GM06990 (cell line): ENCODE measurements at regions not wholly inside any gene's neighbourhood (a gene's known extent, or its start where the extent isn't known, plus 50 kb on each side); places are given as distances from the start of the nearest gene placed in this dataset.

Experiments
- DNase-seq: peaks from one replicate; pipeline ENCODE4 v3.0.0-alpha.2; 2011; ENCODE audit not compliant: insufficient read length; ENCODE audit errors: extremely low read depth
- H3K27me3 ChIP-seq: replicated peaks from 2 replicates; pipeline ENCODE4 v1.6.0; 2011; ENCODE audit warnings: low read length; ENCODE audit not compliant: control insufficient read depth, insufficient read depth
- H3K36me3 ChIP-seq: 2 replicates; pipeline ENCODE4 v1.5.1; 2011; ENCODE audit warnings: low read length; ENCODE audit not compliant: control insufficient read depth, insufficient read depth
- H3K4me3 ChIP-seq: replicated peaks from 2 replicates; pipeline ENCODE4 v1.5.1; 2011; ENCODE audit warnings: low read depth, mild to moderate bottlenecking, control low read depth, low read length
- TF ChIP-seq, protein P1 (sequence below): IDR thresholded peaks from 2 replicates; pipeline ENCODE4 v1.5.1; 2011; ENCODE audit warnings: low read length, control low read depth, mild to moderate bottlenecking, inconsistent platforms; ENCODE audit not compliant: insufficient read depth, poor library complexity, severe bottlenecking

DNA sequence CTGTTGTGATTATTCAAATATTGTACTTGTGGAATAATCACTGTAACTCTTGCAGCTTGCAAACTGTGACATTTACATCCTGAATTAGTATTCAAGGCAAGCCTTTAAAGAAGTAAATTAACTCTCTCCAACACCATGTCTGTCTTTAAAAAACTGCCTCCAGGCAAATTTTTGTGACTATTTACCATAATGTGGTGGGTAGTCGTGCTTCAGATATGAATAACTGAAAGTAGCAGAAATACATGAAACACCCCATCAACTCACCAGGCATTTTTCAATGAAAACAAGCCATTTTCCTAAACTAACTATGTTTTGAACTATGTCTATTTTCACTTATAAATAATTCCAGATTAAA is 217.4 kb upstream of the PSMD7 start:
- TF ChIP-seq, protein P1, sequence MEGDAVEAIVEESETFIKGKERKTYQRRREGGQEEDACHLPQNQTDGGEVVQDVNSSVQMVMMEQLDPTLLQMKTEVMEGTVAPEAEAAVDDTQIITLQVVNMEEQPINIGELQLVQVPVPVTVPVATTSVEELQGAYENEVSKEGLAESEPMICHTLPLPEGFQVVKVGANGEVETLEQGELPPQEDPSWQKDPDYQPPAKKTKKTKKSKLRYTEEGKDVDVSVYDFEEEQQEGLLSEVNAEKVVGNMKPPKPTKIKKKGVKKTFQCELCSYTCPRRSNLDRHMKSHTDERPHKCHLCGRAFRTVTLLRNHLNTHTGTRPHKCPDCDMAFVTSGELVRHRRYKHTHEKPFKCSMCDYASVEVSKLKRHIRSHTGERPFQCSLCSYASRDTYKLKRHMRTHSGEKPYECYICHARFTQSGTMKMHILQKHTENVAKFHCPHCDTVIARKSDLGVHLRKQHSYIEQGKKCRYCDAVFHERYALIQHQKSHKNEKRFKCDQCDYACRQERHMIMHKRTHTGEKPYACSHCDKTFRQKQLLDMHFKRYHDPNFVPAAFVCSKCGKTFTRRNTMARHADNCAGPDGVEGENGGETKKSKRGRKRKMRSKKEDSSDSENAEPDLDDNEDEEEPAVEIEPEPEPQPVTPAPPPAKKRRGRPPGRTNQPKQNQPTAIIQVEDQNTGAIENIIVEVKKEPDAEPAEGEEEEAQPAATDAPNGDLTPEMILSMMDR, result no peak
- DNase-seq, result no peak
- H3K4me3 ChIP-seq, result no peak overlapping the region
- H3K36me3 ChIP-seq, result no peaks in the 10 kb centered on the region
- no peaks in the 10 kb centered on the region for H3K27me3 ChIP-seq

DNA sequence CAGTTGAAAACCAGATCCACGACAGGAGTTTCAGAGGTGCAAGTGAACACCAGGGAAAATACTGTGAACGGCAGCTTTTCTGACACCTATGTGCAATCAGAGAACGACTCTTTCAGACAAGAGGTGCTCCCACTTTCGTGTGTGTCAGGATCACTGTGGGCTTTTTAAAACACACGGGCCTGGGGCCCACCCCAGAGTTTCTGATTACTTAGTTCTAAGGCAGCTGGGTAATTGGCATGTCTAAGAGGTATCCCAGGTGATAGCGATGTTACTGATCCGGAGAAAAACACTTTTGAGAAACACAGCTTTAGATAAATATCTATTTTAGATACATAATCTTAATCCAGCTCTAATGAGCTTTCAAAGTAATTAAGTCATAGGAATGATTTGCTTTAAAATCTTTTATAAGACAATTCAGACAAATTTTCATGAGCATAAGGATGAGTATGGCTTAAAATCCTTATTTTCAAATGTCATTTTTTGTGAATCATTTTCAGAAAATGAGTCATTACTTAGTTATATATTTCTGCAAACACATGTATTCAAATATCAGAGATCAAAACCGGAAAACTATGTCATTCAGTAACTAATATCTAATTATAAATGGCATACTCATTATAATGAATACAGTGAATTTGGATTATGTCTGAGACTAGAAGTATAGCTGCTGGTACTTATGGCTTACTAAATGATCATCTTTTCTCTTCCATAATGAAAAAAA is 217.9 kb upstream of the PSMD7 start:
- Histone ChIP-seq H3K27me3 (no peaks in the 10 kb centered on the region), H3K36me3 (no peaks in the 10 kb centered on the region), H3K4me3 (no peak overlapping the region)
- no peak for DNase-seq
- TF ChIP-seq, protein P1, result no peak

DNA sequence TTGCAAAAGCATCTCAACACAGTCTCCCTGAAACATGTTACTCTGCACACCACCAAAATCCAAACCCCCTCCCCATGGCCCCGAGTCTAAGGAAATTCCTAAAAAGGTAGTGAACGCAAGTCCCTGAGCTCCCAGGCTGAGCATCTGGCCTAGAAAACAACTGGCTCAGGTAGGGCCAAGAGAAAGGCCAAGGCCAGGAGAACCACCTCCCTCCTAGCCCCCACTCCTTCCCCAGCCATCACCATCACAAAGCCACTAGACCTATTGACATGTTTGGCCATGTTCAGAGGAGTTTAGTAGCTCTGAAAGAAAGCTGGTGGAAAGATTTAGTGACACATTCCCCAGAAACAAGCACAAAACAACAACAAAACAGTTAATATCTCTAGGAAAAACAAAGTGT is 220.0 kb upstream of the PSMD7 start:
- TF ChIP-seq, protein P1, result no peak

DNA sequence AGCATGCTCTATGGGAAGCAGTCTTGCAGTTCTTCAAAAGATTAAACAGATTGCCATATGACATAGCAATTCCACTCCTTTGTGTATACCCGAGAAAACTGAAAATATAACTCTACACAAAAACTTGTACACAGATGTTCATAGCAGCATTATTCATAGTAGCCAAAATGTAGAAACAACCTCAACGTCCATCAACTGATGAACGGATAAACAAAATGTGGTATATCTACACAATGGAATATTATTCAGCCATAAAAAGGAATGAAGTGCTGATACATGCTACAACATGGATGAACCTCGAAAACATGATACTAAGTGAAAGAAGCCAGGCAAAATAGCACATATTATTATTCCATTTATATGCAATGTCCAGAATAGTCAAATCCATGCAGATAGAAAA is 221.2 kb upstream of the PSMD7 start:
- TF ChIP-seq, protein P1, result no peak
- Histone ChIP-seq H3K27me3 (no peaks in the 10 kb centered on the region), H3K36me3 (no peaks in the 10 kb centered on the region), H3K4me3 (no peak overlapping the region)
- no peak for DNase-seq

More for the DNA sequence above, 220.0 kb upstream of the PSMD7 start:
- Histone ChIP-seq H3K4me3 (no peak overlapping the region), H3K27me3 (no peaks in the 10 kb centered on the region), H3K36me3 (no peaks in the 10 kb centered on the region)
- DNase-seq, result no peak

DNA sequence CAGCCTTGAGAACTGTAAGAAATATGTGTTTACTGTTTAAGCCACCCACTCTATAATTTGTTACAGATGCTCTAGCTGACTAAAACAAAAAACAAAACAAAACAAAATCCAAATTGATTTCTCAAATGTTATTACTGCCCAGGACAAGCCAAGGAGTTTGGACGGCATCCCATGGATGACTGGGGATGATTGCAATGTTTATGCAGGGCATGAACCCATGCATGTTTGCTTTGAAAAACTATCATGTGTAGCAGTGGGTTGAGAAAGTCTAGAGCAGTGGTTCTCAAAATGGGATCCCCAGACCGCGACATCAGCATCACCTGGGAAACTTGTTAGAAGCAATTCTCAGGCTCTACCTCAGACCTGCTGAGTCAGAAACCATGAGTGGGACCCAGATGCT is 223.2 kb upstream of the PSMD7 start:
- TF ChIP-seq, protein P1, result no peak
- no peaks in the 10 kb centered on the region for H3K36me3 ChIP-seq
- DNase-seq, result no peak
- no peak overlapping the region for H3K4me3 ChIP-seq
- H3K27me3 ChIP-seq, result 0 out of 2 replicates have a peak, but pooled peaks cover under 1% of the 10 kb centered on the region
